Cardiac muscle cell (in vitro differentiated cells and primary cell): ENCODE measurements at regions not wholly inside any gene's neighbourhood (a gene's known extent, or its start where the extent isn't known, plus 50 kb on each side); places are given as distances from the start of the nearest gene placed in this dataset.

Experiments
- DNase-seq, 2 donors: peaks; one replicate each; pipeline versions ENCODE4 v3.0.0 to v3.0.0-alpha.2; 2010 to 2017; ENCODE audit warnings: low read depth in 1 of 2, low spot score in 1 of 2
- H3K27ac ChIP-seq: fragments of 200-600 bp; sonication (generic); 2 replicates; pipeline ENCODE4 v1.5.1; 2016
- H3K27me3 ChIP-seq: fragments of 200-600 bp; sonication (generic); 2 replicates; pipeline ENCODE4 v1.6.0; 2016; ENCODE audit warnings: control low read depth
- H3K36me3 ChIP-seq: fragments of 200-600 bp; sonication (generic); 2 replicates; pipeline ENCODE4 v1.5.1; 2016; ENCODE audit warnings: control low read depth
- H3K4me1 ChIP-seq: fragments of 200-600 bp; sonication (generic); 2 replicates; pipeline ENCODE4 v1.8.1; 2017; ENCODE audit warnings: low read depth, mild to moderate bottlenecking, mixed run types
- H3K4me3 ChIP-seq: fragments of 200-600 bp; sonication (generic); 2 replicates; pipeline ENCODE4 v1.5.1; 2016; ENCODE audit warnings: mild to moderate bottlenecking
- H3K9me3 ChIP-seq: fragments of 200-600 bp; sonication (generic); 2 replicates; pipeline ENCODE4 v1.5.1; 2017; ENCODE audit warnings: low read depth, mild to moderate bottlenecking, control low read depth
- TF ChIP-seq, protein P1 (sequence below): IDR thresholded peaks from 2 replicates; pipeline ENCODE4 v1.5.1; 2012; ENCODE audit warnings: low read depth, mild to moderate bottlenecking, low read length

- no peak overlapping the region for H3K4me3 ChIP-seq
- H3K9me3 ChIP-seq = no peaks in the 10 kb centered on the region
- H3K27ac ChIP-seq = no peak overlapping the region
- H3K4me1 ChIP-seq = no peaks in the 10 kb centered on the region
- no peak for DNase-seq
- TF ChIP-seq, protein P1, sequence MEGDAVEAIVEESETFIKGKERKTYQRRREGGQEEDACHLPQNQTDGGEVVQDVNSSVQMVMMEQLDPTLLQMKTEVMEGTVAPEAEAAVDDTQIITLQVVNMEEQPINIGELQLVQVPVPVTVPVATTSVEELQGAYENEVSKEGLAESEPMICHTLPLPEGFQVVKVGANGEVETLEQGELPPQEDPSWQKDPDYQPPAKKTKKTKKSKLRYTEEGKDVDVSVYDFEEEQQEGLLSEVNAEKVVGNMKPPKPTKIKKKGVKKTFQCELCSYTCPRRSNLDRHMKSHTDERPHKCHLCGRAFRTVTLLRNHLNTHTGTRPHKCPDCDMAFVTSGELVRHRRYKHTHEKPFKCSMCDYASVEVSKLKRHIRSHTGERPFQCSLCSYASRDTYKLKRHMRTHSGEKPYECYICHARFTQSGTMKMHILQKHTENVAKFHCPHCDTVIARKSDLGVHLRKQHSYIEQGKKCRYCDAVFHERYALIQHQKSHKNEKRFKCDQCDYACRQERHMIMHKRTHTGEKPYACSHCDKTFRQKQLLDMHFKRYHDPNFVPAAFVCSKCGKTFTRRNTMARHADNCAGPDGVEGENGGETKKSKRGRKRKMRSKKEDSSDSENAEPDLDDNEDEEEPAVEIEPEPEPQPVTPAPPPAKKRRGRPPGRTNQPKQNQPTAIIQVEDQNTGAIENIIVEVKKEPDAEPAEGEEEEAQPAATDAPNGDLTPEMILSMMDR = no peak
- H3K27me3 ChIP-seq = no peaks in the 10 kb centered on the region
- H3K36me3 ChIP-seq = no peaks in the 10 kb centered on the region
Measured at GRCh38 chr10:128393546-128393945, 267.3 kb upstream of the MKI67 start.

DNA sequence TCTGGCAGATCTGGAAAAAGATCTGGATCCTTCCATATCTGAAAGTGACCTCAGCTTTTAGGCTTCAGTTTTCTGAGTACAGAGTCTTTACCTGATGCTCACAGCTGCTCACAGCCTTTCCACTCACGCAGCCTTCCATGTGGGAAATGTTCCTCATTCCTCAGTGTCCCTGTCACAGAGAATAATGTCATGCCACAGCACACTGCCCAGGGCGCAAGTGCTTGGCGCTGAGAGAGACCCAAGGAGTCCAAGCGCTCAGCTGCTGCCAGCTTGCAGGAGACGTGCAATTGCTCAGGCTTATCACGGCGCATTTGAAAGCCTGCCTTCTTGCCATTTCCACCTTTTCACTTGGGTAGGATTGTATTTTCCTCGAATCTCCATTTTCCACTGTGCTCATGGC lies 271.9 kb upstream of the MKI67 start:
- Histone ChIP-seq H3K27ac (no peak overlapping the region), H3K36me3 (no peaks in the 10 kb centered on the region), H3K4me3 (no peak overlapping the region), H3K27me3 (no peaks in the 10 kb centered on the region), H3K4me1 (no peaks in the 10 kb centered on the region), H3K9me3 (no peaks in the 10 kb centered on the region)
- TF ChIP-seq, protein P1 = no peak
- DNase-seq = no peak

GRCh38 chr10:128398999-128399398 lies 272.8 kb upstream of the MKI67 start:
- Histone ChIP-seq H3K4me3 (no peak overlapping the region), H3K4me1 (no peaks in the 10 kb centered on the region), H3K9me3 (no peaks in the 10 kb centered on the region), H3K27me3 (no peaks in the 10 kb centered on the region), H3K27ac (no peak overlapping the region), H3K36me3 (no peaks in the 10 kb centered on the region)
- TF ChIP-seq, protein P1 = no peak
- no peak for DNase-seq

GRCh38 chr10:128400564-128400963 lies 274.3 kb upstream of the MKI67 start:
- Histone ChIP-seq H3K4me1 (no peaks in the 10 kb centered on the region), H3K9me3 (no peaks in the 10 kb centered on the region), H3K36me3 (no peaks in the 10 kb centered on the region), H3K4me3 (no peak overlapping the region), H3K27ac (no peak overlapping the region), H3K27me3 (no peaks in the 10 kb centered on the region)
- no peak for DNase-seq
- TF ChIP-seq, protein P1 = no peak

DNA sequence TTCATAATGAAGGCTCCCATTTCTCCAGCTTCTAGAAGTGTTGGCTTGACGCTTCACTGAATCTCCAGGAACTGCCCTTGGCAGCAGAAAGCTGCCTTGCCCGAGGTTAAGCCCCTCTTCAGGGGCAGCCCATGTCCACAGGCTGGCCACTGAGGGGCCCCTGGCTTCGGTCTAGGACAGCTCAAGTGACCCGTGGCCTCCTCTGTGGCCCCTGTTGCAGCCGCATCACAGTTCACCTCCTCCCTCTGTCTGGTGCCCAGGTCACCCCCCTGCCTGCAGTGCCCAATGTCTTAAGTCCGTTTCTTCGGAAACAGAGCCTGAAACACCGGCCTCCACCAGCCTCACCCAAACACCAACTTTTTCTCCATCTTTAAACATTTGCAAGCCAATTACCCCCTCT lies 279.2 kb upstream of the MKI67 start:
- H3K27me3 ChIP-seq = no peaks in the 10 kb centered on the region
- H3K4me1 ChIP-seq = no peaks in the 10 kb centered on the region
- H3K4me3 ChIP-seq = no peak overlapping the region
- H3K36me3 ChIP-seq = no peaks in the 10 kb centered on the region
- H3K27ac ChIP-seq = no peak overlapping the region
- no peak for DNase-seq
- TF ChIP-seq, protein P1 = no peak
- no peaks in the 10 kb centered on the region for H3K9me3 ChIP-seq

DNA sequence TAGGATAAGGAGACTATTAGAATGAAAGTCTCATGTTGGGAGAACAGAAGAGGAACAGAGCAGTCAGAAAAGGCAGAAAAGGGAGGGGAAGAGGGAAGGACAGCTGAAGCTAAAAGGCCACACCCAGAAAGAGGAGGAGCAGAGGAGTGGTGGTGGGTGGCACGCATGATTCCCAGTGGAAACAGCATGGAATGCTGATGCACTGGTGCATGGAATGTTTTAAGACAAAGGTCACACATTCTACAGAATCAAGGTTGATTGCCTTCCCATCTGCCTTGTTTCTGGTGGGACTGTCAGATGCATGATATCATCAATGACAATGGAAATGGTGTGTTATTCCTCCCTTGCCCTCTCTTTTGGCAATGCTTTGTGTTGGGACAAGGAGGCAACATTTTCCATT lies 285.4 kb upstream of the MKI67 start:
- TF ChIP-seq, protein P1 = no peak

More for the DNA sequence above, 285.4 kb upstream of the MKI67 start:
- Histone ChIP-seq H3K36me3 (no peaks in the 10 kb centered on the region), H3K27me3 (no peaks in the 10 kb centered on the region), H3K9me3 (no peaks in the 10 kb centered on the region), H3K4me3 (no peak overlapping the region), H3K27ac (no peak overlapping the region), H3K4me1 (no peaks in the 10 kb centered on the region)
- no peak for DNase-seq
